Lung (tissue), 11 donors: ENCODE measurements at regions not wholly inside any gene's neighbourhood (a gene's known extent, or its start where the extent isn't known, plus 50 kb on each side); places are given as distances from the start of the nearest gene placed in this dataset.

Experiments used
- ATAC-seq: fragments of 200-7000 bp; cut with Tn5 transposase; one replicate; pipeline ENCODE4 v1.9.1; 2020; ENCODE audit warnings: moderate number of reproducible peaks; ENCODE audit not compliant: insufficient read depth, low FRiP score
- DNase-seq, 3 donors: peaks; one replicate each; pipeline ENCODE4 v3.0.0-alpha.2; 2013 to 2017
- H3K27ac ChIP-seq, 2 donors: one replicate each; pipeline ENCODE4 v1.5.1; 2013; ENCODE audit warnings: mild to moderate bottlenecking in 2 of 2, moderate library complexity in 2 of 2, control low read depth in 1 of 2, inconsistent platforms in 1 of 2, low read depth in 1 of 2, low read length in 1 of 2
- H3K27me3 ChIP-seq, 3 donors: one replicate each; pipeline ENCODE4 v1.5.1; 2013; ENCODE audit warnings: low read length in 2 of 3; ENCODE audit not compliant: control insufficient read depth in 3 of 3, insufficient read depth in 3 of 3
- H3K36me3 ChIP-seq, 4 donors: one replicate each; pipeline ENCODE4 v1.5.1; 2013; ENCODE audit warnings: low read length in 4 of 4, mild to moderate bottlenecking in 1 of 4, moderate library complexity in 1 of 4; ENCODE audit not compliant: control insufficient read depth in 4 of 4, insufficient read depth in 4 of 4
- H3K4me1 ChIP-seq, 5 donors: one replicate each; pipeline ENCODE4 v1.5.1; 2013; ENCODE audit warnings: low read length in 5 of 5, mild to moderate bottlenecking in 2 of 5, moderate library complexity in 1 of 5; ENCODE audit not compliant: control insufficient read depth in 5 of 5, insufficient read depth in 5 of 5
- H3K4me3 ChIP-seq: one replicate; pipeline ENCODE4 v1.5.1; 2013; ENCODE audit warnings: mild to moderate bottlenecking, control low read depth, moderate library complexity
- H3K9ac ChIP-seq, 2 donors: one replicate each; pipeline ENCODE4 v1.5.1; 2013; ENCODE audit warnings: low read length in 2 of 2, control low read depth in 1 of 2; ENCODE audit not compliant: insufficient read depth in 1 of 2
- H3K9me3 ChIP-seq, 4 donors: one replicate each; pipeline ENCODE4 v1.5.1; 2013; ENCODE audit warnings: low read length in 3 of 4, mild to moderate bottlenecking in 1 of 4, moderate library complexity in 1 of 4; ENCODE audit not compliant: control insufficient read depth in 4 of 4, insufficient read depth in 3 of 4
- CTCF ChIP-seq: IDR thresholded peaks from 2 replicates; pipeline ENCODE4 v1.5.1; 2012; ENCODE audit warnings: mild to moderate bottlenecking; ENCODE audit errors: control extremely low read depth, extremely low read depth
- WGBS, 2 donors: extraction: QIAGEN DNeasy Blood & Tissue Kit; methylation state at CpG; one replicate each; pipeline ENCODE4 v1.1.7; 2013; 5-methylcytosine and 5-hydroxymethylcytosine counted together
- donor health status: control.
- donor health status: control.
- donor health status: Bipolar disorder and iron deficiency.
- donor health status: healthy.
- donor health status: DM: yes; HTN: yes; CAD: no.

GRCh38 chr7:128155100-128155740 lies 85.9 kb upstream of the LEP start:
- H3K27ac ChIP-seq, result no peak overlapping the region
- no peaks in the 10 kb centered on the region for H3K4me1 ChIP-seq
- DNase-seq, result no peak
- H3K4me3 ChIP-seq, result no peak overlapping the region
- H3K9ac ChIP-seq, result no peak overlapping the region
- H3K9me3 ChIP-seq, result no peaks in the 10 kb centered on the region
- ATAC-seq, result no peak
- no peak for TF ChIP-seq CTCF
- peaks cover 0 to 17% (median 6%) of the 10 kb centered on the region in 3 donors for H3K27me3 ChIP-seq
- WGBS, 2 donors, result 67 to 73% methylated on average over 12 of the region's 12 CpGs
- H3K36me3 ChIP-seq, result no peaks in the 10 kb centered on the region

- H3K27ac ChIP-seq, result no peak overlapping the region
- peaks cover 0 to 13% (median 3%) of the 10 kb centered on the region in 3 donors for H3K27me3 ChIP-seq
- H3K4me1 ChIP-seq, result no peaks in the 10 kb centered on the region
- H3K36me3 ChIP-seq, result no peaks in the 10 kb centered on the region
- no peak for TF ChIP-seq CTCF
- ATAC-seq (no peak), DNase-seq (no peak)
- H3K4me3 ChIP-seq, result no peak overlapping the region
- no peak overlapping the region for H3K9ac ChIP-seq
- H3K9me3 ChIP-seq, result peaks cover 0 to 2% (median 0%) of the 10 kb centered on the region in 4 donors
- WGBS, 2 donors, result 80 to 87% methylated on average over 7 of the region's 7 CpGs
Measured at GRCh38 chr7:128157906-128158305, 83.2 kb upstream of the LEP start.

- peaks cover 0 to 13% (median 3%) of the 10 kb centered on the region in 3 donors for H3K27me3 ChIP-seq
- no peak for DNase-seq
- no peak overlapping the region for H3K27ac ChIP-seq
- no peak for TF ChIP-seq CTCF
- no peak for ATAC-seq
- H3K4me3 ChIP-seq, result no peak overlapping the region
- H3K36me3 ChIP-seq, result no peaks in the 10 kb centered on the region
- WGBS, 2 donors, result 92 to 93% methylated on average over 3 of the region's 3 CpGs
- H3K9me3 ChIP-seq, result peaks cover 0 to 4% (median 0%) of the 10 kb centered on the region in 4 donors
- no peak overlapping the region for H3K9ac ChIP-seq
- no peaks in the 10 kb centered on the region for H3K4me1 ChIP-seq
Measured at GRCh38 chr7:128158370-128158769, 82.7 kb upstream of the LEP start.

- Histone ChIP-seq H3K27me3 (peaks cover 0 to 23% (median 13%) of the 10 kb centered on the region in 3 donors), H3K4me1 (peaks cover 0 to 3% (median 0%) of the 10 kb centered on the region in 5 donors), H3K4me3 (no peak overlapping the region), H3K9ac (no peak overlapping the region), H3K36me3 (no peaks in the 10 kb centered on the region), H3K27ac (no peak overlapping the region), H3K9me3 (peaks cover 0 to 8% (median 0%) of the 10 kb centered on the region in 4 donors)
- 76 to 86% methylated on average over 6 of the region's 6 CpGs for WGBS, 2 donors
- DNase-seq (no peak), ATAC-seq (no peak)
- no peak for TF ChIP-seq CTCF
Measured at GRCh38 chr7:128160296-128160695, 80.8 kb upstream of the LEP start.
